HG03039 (cell line): ENCODE measurements at regions not wholly inside any gene's neighbourhood (a gene's known extent, or its start where the extent isn't known, plus 50 kb on each side); places are given as distances from the start of the nearest gene placed in this dataset.

Experiments used
- ATAC-seq: cut with Tn5 transposase; IDR thresholded peaks from one replicate; pipeline ENCODE4 v1.9.1; 2021; ENCODE audit warnings: mild to moderate bottlenecking, moderate library complexity; ENCODE audit not compliant: unreplicated experiment

DNA sequence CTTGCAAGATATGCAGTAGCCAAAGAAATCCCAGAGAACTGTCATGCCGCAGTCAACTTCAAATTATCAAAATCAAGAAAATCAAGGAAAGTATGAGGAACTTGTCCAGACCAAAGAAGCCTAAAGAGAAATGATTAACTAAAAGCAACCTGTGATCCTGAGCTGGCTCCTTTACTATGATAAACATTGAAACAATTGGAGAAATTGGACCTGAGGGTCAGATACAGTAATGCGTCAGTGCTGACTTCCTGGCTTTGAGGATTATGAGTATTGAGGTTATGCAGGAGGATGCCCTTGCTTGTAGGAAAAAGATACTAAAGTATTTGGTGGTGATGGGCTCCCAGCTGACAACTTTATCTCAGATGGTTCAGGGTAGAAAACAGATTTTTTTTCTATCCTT, 324.7 kb upstream of the AKR1E2 start:
- no peak for ATAC-seq

DNA sequence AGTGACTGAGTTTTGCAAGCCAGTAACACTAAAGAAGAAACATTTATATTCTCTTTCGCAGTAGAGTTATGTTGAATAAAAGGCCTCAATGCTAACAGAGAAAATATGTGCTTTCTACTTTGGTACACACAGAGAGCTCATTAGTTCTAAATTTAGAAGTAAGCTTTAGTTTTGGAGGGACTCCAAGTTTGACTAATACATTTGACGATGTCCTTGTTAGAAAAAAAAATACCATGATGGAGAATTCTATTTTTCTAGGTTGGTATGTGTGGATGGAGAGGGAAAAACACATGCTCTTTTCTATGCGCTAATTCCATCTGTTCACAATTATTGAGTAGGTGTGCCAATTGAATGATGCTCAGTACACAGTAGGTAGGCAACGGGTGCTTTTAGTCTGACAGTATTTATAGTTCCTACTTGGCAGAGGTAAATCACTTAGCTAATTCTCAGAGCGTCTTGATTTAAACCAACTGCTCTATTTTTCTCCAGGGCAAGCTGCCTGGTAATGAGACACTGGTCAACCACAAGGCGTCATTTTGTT, 327.2 kb upstream of the AKR1E2 start:
- ATAC-seq, result no peak

DNA sequence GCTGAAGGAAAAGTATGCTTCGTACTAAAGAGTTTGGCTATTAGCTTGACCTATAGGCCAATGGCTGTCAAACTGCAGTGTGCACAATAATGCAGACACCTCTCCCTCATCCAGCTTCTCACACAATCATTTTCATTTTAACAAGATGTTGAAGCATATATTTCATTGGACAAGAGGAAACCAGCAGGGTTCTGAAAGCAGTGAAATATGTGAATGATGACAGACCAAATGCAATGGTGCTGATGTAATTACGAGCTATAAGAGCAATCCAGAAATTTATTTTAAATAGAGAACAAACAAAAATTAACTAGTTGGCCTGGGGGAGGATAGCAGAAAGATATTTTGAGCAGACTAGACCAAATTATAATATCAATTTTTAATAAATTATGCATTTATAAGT, 331.5 kb upstream of the AKR1E2 start:
- no peak for ATAC-seq

DNA sequence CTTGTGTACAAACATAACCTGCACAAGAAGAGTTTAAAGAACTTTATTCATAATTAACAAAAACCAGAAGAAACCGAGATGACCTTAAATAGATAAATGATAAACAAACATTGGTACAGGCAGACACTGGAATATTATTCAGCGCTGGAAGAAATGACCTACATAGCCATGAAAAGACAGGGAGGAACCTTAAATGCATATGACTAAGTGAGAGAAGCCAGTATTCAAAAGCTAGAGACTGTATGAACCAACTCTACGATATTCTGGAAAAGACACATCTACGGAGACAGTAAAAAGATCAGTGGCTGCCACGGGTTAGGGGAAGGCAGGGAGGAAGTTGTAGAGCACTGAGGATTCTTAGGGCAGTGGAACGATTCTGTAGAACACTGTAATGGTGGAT, 333.8 kb upstream of the AKR1E2 start:
- no peak for ATAC-seq

DNA sequence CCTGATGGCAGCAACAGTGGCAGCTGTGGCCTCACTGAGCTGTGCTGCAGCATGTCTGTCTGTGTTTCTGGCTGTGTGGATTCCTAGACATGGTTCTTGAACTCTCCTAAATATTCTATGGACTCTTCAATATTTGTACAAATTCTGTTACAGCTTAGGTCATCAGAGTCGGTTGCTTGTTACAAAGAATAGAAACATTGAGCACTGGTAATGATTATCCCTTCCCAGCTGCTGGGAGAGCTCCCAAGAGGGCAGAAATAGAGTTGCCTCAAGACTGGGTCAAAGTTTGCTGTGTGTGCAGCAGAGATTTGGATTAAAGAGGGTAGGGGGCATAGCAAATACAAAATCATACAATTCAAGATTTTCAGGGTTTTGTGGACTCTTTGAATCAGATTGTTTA, 337.1 kb upstream of the AKR1E2 start:
- no peak for ATAC-seq

DNA sequence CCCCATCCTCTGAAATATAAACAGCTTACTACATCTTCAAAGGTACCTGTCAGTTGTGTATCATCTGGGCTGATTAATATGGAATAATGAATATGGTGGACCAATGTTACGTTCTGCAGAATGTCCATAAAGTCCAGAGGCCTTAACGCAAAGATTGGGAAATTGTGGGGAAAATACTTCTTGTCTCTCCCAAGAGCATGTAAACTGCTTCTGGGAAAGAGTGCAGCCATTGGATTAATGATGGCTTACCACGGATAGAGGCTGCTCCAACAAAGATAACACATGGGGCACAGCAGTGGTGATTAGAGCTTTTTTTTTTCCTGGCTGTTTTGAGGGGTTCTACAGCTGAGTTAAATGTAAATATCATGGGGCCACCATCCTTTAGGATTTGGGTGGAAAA, 340.4 kb upstream of the AKR1E2 start:
- ATAC-seq, result no peak

DNA sequence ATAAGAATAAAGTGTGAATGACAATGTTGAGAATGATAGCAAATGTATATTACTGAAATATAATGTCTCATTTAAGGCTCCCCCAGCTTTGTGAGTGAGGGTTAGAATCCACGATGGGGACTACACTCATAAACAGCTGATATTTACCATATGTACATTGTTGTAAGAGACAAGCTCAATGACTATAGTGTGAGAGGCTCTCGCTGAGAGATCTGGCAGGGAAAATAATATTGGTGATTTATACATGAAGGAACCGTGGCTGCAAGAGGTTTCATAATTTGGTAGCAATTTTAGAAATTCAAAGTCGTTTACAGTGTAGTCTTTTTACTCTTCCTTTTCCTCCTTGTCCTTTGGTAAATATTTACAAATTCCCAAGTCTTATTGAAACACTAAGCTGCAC, 342.2 kb upstream of the AKR1E2 start:
- ATAC-seq, result no peak

DNA sequence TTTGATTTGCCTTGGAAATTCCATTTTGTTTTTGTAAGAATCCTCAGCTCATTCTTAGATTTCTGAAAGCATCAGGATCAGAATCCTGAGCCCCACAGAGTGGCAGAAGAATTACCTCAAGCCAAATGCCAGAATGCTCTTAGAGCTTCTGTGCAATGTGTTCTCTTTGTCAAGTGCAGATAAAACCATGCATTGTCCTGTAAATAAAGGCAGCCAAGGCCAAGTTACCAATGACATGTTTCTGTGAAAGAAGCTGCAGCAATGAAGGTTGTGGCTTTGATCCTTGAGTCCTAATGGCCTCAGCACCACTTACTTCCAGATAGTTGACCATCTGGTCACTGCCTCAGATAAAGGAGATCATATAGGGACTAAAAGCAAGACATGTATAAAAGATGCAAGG, 343.3 kb upstream of the AKR1E2 start:
- ATAC-seq, result no peak

DNA sequence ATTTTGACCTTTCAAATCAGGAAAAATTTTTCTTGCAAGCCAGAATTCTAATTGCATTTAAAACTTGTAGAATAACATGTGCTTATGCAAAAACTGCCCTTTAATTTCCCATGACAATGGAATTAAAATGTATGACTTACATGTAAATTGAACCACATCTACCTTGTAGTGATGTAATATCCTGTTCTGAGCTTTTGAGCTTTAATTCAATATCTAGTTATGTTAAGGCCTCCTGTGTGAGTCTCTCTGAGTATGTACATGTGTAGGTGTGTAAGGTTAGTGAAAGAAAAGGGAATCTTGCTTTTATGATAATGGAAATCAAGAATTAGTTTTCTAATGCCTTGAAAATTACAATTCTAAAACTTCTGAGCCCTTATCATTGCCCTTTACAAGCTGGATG, 344.8 kb upstream of the AKR1E2 start:
- no peak for ATAC-seq

DNA sequence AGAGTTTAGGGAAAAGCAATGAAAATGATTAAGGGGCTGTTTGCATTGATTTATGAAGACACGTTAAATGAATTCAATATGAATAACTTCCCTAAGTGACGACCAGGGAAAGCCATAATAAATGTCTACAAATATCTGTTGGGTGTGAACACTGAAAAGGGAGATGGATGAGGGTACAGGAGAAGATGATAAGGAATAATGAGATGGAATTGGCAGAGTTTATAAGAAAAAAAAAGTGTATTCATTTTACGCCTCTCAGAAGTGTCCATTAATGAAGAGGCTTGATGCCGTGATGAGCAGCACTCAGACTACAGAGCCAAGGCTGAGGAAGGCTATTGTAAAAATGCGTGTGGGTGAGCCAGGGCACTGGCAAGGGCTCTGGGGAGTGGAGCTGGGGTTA, 346.7 kb upstream of the AKR1E2 start:
- no peak for ATAC-seq

DNA sequence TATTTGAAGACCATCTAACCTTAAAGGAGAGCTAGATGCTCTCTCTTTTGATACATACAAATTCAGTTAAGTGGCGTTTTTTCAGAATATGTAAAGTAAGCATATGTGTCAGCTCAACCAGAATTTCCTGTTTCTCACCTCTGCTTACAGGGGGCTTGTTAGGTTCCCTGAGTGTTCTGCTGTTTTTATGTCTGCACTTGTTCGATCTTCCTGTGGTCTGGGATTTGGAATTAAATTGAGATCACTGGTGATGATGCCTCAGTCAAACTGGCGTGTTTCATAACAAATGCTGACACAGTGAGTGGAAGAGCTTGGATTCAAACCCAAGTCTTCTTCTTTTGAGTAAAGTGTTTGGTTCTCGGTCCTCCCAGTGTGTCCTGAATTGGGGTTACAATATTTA, 348.3 kb upstream of the AKR1E2 start:
- ATAC-seq, result no peak

DNA sequence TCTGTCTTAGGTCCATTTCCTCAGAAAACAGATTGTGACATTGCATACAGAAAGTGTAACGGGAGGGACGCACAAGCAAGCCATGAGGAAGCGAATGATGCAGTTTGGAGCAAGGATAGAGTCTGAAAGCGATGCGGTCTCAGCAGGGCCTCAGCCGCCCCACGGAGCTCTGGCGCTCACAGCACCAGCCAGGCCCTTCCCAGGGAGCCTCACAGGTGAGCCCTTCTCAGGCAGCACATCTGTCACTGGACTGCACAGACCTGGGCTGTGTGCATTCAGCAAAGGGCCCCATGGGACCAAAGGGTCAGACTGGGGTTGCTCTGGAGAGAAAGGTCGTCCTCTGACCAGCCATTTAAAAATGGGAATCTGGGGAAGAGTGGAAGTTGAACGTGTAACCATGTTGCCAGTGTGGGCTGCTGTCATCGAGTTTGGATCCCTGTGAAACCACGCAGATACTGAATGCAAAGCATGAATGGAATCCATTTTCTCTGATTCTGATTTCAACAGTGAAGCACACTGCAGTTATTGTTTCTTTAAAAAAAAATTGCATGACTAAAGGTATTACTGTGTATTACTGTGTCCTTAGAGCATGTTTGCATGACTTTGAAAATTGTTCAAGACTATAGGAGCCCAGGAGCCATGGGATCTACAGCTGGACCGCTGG, 350.0 kb upstream of the AKR1E2 start:
- ATAC-seq, result no peak

DNA sequence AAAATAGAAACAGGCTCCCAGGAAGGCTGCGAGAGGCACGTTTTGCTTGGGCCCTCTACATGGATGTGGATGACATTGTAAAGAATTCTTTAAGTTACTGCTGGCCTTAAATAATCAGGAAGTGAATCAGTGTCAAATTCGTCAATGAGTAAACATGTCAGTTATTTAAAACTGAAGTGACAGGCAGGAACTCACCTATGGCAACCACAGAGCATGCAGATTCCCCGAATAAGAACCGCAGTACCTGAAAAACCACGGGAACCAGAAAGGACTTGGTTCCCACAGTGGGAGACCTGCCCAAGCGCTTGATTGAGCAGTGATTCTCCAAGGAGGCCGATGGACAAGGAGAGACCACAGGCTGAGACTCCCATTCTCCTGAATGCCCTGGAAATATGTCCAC, 351.2 kb upstream of the AKR1E2 start:
- no peak for ATAC-seq

DNA sequence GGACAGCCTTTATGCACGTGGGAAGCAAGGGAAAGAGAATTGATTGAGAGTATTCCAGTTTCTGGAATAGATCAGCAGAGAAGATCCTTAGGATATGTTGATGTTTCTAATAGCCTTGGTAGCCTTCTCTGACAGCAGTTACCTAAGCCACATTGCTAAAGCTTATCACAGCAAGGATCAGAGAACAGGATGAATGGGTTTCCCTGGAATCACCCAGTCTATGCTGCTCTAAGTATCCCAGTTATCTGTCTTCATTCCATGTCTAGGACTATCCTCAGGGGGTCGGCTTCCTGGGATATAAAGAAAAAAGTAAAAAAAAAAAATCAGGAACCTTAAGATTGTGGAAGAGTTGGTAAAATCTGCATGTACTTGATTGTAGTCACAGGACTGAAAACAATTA, 352.0 kb upstream of the AKR1E2 start:
- no peak for ATAC-seq

DNA sequence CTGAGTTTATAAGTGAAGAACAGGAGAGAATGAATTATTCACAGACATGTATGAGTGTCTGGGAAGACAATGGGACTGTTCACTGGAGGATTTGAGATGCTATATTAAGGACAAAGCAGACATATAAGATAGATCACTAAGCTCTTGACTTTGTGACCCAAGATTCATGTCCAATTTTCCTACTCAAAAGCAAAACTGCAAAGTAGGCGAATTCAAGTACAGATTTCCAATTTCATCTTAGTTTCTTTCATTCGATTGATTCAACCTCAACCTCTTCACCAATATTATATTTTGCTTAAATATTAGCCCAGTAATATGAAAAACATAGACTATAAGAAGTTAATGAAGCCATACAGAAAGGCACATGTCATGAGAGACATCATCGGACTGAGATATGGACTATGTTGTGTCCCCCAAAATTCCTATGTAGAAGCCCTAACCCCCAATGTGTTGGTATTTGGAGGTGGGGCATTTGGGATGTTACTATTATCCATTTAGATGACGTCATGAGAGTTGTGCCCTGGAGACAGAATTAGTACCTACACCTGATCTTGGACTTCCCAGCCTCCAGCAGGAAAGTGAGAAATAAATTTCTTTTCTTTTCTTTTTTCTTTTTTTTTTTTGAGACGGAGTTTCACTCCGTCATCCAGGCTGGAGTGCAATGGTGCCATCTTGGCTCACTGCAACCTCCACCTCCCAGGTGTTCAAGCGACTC, 353.7 kb upstream of the AKR1E2 start:
- ATAC-seq, result no peak

DNA sequence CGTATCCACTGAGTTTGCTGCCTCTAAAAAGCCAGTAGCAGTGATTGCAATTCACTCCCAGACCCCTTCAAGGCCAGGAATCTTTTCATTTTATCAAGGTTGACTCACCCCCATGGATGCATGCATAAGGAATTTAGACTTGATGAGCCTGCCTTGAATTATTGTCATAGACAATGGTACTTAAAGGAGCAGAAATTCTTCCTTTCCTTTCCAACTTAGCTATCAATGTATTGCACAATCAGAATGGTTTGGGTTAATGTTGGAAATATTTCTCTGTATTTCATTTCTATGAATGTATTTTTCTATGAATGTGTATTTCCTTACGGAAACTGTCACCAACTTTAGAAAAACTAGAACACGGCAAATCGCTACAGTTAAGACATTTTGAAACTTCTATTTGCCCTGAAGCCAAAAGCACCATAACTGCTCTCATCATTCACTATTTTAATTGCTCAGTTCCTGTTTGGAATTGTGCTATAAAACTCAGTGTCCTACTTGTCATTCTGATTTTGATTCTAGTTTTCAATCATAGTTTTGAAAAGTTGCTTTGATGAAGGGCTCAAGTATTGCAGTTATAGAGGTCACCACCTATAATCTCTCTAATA, 355.7 kb upstream of the AKR1E2 start:
- no peak for ATAC-seq

DNA sequence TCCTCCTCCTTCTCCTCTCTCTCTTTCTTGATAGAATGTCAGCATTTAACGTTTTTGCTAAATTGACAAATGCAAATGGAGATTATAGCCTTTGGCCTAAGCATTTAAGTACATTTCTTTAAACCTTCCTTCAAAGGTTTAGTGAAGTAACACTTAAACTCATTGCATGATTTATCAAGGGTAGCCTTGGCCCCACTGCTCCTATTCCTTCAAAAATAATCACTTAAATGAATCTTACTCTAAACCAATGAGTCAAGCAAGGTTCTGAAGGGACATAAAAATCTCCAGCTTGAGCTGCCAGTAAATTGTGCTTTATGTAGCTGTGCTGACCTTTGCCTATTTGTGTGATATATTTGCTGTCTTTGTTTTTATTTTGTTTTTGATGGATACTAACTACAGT, 358.5 kb upstream of the AKR1E2 start:
- no peak for ATAC-seq

DNA sequence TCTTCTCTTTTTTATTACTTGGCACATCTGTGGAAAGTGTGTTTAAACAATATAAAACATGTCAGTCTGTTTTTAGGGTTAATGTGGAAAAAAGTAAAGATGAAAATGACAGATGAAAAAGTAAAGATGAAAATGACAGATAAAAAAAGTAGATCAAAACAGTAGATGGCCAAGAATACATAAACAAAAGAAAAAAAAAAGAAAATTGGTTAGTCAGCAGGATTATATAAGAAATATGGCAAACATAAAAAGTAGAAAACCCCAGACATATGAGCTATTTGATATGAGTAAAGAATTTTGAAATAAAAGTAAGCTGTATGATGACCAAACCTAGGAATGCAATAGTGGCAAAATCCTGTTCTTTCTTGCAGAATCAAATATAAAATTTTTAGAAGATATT, 365.7 kb upstream of the AKR1E2 start:
- no peak for ATAC-seq

DNA sequence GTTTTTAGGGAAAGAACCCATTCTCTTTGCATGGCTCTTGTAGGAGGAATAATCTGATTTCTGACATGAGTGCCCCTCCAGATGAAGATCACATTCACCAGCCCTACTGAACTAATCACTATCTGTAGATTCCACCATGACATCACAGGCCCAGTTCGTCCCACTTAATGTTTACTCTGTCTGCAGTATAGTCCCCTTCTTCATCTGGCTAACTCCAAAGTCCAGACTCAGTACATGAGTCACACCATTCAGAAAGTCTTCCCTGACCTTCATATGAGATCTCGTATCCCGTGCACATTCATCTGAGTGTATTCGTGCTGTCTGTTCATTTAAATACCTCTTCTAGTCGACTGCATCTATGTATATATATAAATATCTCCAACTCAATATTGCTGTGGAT, 366.5 kb upstream of the AKR1E2 start:
- ATAC-seq, result no peak

DNA sequence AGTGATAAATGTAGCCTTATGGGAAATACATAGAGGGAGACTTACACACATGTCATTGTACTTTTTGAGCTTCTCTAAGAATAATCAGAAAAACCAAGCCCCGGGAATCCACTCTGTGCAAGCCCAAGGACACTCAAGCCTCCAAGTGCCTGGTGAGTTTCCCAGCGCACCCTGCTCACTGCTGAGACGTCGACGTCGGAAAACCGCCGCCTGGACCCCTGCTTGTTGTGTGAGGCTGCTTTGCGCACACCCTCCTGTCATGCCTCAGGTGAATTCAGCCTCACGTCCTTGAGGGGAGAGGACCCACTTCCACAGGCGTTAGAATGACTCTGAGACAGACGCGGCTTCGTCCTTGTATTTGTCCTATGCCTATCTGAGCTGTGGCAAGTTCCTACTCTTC, 368.4 kb upstream of the AKR1E2 start:
- ATAC-seq, result no peak

DNA sequence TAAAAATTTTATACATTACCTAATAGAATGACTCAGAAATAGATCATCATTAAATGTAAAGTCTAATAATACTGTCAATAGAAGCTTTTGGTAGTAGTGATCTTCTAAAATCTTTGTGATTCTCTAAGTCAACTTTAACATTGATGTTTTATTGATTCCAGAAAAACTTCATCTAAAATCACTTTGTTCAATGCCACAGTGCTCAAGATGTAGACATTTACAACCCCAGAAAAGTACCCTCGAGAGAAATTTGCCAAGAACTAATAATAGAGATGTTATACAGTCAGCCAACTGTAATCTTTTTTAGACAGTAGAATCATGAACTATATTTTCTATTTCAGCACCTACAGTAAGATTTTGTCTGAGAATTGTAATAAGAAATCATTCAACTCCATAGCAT, 369.2 kb upstream of the AKR1E2 start:
- no peak for ATAC-seq

DNA sequence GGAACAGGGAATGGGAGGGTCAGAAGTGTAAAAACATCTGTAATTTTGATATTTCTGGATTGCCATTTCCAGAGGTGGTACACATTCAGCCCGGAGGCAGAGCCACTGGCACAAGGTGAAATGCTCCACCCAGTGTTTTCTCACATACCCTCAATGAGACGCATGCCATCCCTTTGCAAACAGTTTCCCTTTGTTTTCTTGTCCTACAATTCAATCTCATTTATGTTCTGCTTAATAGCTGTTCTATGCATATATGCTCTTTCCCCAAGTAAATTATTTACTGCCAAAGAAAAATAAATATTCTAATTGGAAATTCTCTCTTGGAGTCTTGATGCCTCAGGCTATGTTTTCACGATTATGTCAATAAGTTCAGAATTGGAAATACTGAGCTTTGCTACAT, 369.7 kb upstream of the AKR1E2 start:
- ATAC-seq, result no peak
